PC-9 (cell line): ENCODE measurements at regions not wholly inside any gene's neighbourhood (a gene's known extent, or its start where the extent isn't known, plus 50 kb on each side); places are given as distances from the start of the nearest gene placed in this dataset.

Source experiments
- EZH2 ChIP-seq: fragments of 200-600 bp; sonication (generic); IDR thresholded peaks from 2 replicates; pipeline ENCODE4 v1.8.0; 2017; ENCODE audit warnings: antibody characterized with exemption, low read depth
- TF ChIP-seq, protein P1 (sequence below): fragments of 200-600 bp; sonication (generic); conservative IDR thresholded peaks from 2 replicates; pipeline ENCODE4 v1.6.1; 2017; ENCODE audit warnings: mixed run types, antibody characterized with exemption, mild to moderate bottlenecking, moderate library complexity

DNA sequence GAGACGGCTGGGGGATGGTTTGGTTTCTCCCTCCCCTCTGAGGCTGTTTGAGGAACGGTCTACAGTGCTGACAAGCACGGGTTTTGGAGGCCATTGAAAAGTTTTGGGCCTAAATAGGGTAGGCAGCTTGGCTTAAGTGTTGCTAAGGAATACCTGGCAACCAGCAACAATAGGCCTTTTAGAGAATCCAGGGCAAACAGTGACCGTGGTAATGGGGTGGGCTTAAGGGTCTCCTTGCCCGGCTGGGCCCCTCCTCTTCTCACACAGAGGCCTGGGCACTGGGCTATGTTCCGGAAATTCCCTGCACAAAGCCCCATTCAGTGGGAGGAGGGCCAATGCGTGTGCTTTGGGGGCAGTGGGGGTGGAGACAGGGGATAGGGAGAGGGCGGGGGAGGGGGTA lies 55.4 kb downstream of the ASCL1 start:
- TF ChIP-seq, protein P1, sequence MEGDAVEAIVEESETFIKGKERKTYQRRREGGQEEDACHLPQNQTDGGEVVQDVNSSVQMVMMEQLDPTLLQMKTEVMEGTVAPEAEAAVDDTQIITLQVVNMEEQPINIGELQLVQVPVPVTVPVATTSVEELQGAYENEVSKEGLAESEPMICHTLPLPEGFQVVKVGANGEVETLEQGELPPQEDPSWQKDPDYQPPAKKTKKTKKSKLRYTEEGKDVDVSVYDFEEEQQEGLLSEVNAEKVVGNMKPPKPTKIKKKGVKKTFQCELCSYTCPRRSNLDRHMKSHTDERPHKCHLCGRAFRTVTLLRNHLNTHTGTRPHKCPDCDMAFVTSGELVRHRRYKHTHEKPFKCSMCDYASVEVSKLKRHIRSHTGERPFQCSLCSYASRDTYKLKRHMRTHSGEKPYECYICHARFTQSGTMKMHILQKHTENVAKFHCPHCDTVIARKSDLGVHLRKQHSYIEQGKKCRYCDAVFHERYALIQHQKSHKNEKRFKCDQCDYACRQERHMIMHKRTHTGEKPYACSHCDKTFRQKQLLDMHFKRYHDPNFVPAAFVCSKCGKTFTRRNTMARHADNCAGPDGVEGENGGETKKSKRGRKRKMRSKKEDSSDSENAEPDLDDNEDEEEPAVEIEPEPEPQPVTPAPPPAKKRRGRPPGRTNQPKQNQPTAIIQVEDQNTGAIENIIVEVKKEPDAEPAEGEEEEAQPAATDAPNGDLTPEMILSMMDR: no peak
- no peak for TF ChIP-seq EZH2
